Astrocyte of the spinal cord (primary cell): ENCODE measurements at regions not wholly inside any gene's neighbourhood (a gene's known extent, or its start where the extent isn't known, plus 50 kb on each side); places are given as distances from the start of the nearest gene placed in this dataset.
A peak's percentile ranks its signal among the peaks of the same experiment; 100 is the strongest.
"Not testable (repeated sequence)": the region's sequence is repeated elsewhere in the genome, so short reads cannot be mapped to it uniquely, and the experiment has no call there.

Experiments
- DNase-seq: peaks from one replicate; pipeline ENCODE4 v3.0.0; 2011; ENCODE audit warnings: low read depth, low spot score
- H3K4me3 ChIP-seq: 2 replicates; pipeline ENCODE4 v1.5.1; 2011; ENCODE audit warnings: low read depth, mild to moderate bottlenecking, low read length, moderate library complexity
- in situ Hi-C: cut with HindIII; loops from 2 replicates; pipeline ENCODE4 v1.10.0; 2017; ENCODE audit warnings: low sequenced_read_pairs
- TF ChIP-seq, protein P1 (sequence below): IDR thresholded peaks from 2 replicates; pipeline ENCODE4 v1.5.1; 2012; ENCODE audit warnings: low read depth, mild to moderate bottlenecking, low read length, inconsistent platforms

DNA sequence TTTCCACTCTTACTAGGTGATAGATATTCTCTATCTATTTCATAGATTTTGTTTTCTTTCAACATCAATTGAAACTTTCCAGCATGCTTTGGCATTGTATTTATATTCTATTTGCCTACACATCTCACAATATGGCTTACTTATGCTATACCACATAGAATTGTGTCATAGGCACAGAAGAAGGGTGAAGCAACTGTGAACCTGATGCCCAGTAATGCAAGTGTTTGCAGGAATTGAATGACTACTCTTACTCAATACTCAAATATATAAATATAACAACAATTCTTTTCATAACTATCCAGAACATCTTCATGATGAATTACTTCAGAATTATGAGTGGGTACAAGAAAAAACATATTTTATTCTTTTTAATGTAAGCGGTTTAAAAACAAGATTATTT lies 165.9 kb downstream of the PTBP2 start:
- H3K4me3 ChIP-seq: no peak overlapping the region
- no peak for DNase-seq
- in situ Hi-C loops: no loop called here
- TF ChIP-seq, protein P1, sequence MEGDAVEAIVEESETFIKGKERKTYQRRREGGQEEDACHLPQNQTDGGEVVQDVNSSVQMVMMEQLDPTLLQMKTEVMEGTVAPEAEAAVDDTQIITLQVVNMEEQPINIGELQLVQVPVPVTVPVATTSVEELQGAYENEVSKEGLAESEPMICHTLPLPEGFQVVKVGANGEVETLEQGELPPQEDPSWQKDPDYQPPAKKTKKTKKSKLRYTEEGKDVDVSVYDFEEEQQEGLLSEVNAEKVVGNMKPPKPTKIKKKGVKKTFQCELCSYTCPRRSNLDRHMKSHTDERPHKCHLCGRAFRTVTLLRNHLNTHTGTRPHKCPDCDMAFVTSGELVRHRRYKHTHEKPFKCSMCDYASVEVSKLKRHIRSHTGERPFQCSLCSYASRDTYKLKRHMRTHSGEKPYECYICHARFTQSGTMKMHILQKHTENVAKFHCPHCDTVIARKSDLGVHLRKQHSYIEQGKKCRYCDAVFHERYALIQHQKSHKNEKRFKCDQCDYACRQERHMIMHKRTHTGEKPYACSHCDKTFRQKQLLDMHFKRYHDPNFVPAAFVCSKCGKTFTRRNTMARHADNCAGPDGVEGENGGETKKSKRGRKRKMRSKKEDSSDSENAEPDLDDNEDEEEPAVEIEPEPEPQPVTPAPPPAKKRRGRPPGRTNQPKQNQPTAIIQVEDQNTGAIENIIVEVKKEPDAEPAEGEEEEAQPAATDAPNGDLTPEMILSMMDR: no peak

DNA sequence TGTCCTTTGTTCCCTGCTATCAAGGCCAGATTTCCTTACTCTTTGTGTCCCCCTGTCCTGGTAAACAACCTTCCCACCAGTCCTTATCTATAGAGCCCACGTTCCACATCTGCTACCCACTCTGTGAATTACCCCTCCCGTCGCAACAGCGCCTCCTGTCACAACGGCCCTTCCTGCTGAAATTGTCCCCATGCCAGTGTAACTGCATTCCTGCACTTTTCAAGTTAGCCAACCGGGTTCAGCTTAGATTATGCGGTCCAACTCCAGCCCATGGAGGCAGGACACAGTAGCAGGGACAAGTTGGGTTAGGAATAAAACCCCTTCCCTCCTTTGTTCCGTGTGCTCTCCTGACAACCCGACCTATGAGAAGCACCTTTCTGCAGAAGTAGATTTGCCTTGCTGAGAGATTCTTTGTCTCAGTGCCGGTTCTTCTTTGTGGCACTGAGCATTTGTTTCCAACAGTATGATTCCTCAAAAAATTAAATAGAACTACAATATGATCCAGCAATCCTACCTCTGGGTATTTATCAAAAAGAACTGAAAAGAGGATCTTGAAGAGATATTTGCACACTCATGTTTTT lies 180.3 kb downstream of the PTBP2 start:
- in situ Hi-C loops: no loop called here
- TF ChIP-seq, protein P1: no peak
- H3K4me3 ChIP-seq: no peak overlapping the region
- DNase-seq: no peak

DNA sequence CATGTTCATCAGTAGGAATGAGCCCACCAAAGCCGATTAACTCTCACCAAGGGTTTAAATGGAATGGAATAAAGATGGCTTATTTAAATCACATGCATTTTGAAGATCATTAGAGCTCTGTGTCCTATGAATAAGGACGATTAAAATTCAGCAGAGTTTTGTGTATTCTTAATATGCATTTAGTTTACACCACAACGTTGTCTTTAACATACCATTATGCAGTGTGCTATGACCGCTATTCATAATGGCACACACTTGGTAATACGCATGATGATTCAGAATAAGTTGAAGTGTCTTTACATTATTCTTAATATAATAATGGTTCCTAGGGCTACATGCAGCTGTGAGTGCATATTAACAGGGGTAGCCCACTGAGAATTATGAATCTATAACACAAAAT lies 190.7 kb downstream of the PTBP2 start:
- TF ChIP-seq, protein P1: no peak
- no peak overlapping the region for H3K4me3 ChIP-seq
- in situ Hi-C loops: no loop called here
- no peak for DNase-seq

DNA sequence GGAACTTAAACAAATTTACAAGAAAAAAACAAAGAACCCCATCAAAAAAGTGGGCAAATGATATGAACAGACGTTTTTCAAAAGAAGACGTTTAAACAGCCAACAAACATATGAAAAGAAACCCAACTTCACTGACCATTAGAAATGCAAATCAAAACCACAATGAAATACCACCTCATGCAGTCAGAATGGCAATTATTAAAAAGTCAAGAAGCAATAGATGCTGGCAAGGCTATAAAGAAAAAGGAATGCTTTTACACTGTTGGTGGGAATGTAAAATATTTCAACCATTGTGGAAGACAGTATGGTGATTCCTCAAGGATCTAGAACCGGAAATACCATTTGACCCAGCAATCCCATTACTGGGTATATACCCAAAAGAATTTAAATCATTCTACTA lies 194.1 kb downstream of the PTBP2 start:
- DNase-seq: peak; percentile 69
- in situ Hi-C loops, H3K4me3 ChIP-seq: not testable (repeated sequence)

DNA sequence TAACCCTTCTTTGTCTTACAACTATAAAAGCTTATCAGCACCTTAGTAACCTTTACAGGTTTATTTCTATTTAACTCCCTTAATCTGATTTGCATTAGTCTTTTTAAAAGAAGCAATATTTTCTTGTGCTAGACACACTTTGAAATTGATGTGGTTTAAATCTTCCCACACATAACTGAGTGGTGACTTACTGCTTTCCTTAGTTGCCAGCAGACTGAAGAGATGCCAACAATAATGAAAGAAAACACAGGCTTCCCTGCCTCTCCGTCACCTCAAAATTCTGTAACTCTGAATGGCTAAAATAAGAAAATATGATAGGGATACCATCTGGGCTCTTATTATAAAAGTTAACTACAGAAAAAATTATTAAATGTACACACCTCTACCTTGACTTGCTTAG lies 196.8 kb downstream of the PTBP2 start:
- in situ Hi-C loops: no loop called here
- DNase-seq: peak; percentile 86
- no peak overlapping the region for H3K4me3 ChIP-seq
- TF ChIP-seq, protein P1: no peak

DNA sequence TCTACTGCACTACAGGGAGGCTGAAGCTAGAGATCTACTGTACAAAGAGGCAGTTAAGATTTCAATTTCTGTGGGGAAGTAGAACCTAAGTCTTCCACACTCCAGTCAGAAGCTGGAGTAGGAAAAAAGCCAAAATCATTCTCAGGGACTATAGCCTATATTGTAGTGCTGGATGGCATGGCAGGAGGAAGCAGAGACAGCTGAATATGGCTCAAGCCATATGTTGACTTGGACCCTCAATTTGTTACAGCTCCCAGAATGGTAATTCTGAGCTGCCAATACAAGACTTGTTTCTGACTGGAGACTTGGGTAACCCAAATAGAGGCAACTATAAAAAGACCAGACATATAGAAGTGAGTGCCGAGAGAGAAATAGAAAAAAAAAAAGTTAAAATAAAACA lies 200.6 kb downstream of the PTBP2 start:
- in situ Hi-C loops: no loop called here
- H3K4me3 ChIP-seq: no peak overlapping the region
- TF ChIP-seq, protein P1: no peak
- DNase-seq: no peak

DNA sequence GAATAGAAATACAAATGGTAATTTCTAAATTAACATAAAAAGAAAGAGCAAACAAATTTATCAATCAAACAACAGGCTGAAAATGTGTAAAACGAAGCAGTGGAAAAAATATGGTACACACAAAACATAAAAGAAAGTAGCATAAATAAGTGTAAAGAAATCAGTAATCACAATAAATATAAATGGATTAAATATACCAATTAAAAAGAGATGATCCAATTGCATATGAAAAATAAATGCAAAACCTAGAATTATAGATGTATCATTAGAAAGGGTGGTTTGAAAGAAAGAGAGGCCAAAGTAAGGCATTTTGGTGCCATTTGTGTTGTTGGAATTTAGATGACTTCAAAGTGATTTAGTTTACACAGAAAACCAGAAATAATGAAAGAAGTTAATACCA lies 202.2 kb downstream of the PTBP2 start:
- DNase-seq: no peak
- TF ChIP-seq, protein P1: no peak
- in situ Hi-C loops: no loop called here
- no peak overlapping the region for H3K4me3 ChIP-seq
